Prostate gland (tissue), 2 donors: ENCODE measurements at regions not wholly inside any gene's neighbourhood (a gene's known extent, or its start where the extent isn't known, plus 50 kb on each side); places are given as distances from the start of the nearest gene placed in this dataset.

Experiments used
- POLR2AphosphoS5 ChIP-seq: sonication (generic); formaldehyde crosslinking; IDR thresholded peaks from one replicate; pipeline ENCODE4 v1.6.1; 2017; ENCODE audit warnings: antibody characterized with exemption
- TF ChIP-seq, protein P1 (sequence below), 4 experiments: fragments of 200-600 bp in 2 of 4; fragments of 450-650 bp in 2 of 4; sonication (generic) in 2 of 4; IDR thresholded peaks; 1 replicate in 3 of 4; 2 replicates in 1 of 4; pipeline ENCODE4 v1.5.1; 2016 to 2019; ENCODE audit warnings: antibody characterized with exemption in 4 of 4, mild to moderate bottlenecking in 2 of 4, moderate library complexity in 2 of 4

DNA sequence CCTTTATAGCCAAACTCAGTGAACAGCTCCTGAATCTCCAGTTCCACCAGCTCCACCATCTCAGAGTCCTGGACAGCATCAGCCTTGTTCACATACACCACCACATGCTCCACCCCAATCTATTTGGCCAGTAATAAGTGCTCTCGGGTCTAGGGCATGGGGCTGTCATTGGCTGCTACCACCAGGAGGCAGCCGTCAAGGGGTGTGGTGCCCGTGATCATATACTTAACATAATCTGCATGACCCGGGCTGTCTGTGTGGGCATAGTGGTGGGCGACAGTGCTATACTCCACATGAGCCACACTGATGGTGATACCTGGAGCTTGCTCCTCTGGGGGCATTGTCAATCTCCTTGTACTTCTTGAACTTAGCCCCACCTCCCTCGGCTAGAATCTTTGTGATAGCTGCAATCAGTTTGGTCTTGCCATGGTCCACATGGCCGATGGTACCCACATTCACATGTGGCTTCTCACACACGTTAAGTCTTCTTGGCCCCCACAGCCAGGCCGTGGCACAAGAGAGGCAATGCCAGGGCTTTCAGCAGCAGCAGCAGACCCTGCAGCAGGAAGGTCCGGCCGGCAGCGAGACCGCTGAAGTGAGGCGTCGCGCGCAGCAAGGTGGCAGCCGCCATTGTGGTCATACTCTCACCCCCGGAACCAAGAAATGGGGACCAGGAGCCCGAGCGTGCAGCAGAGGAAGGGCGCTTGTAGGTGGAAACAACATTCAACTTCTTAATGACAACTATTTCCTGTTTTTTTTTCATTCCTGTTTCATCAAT, 210.3 kb upstream of the WSB1 start:
- TF ChIP-seq, protein P1, sequence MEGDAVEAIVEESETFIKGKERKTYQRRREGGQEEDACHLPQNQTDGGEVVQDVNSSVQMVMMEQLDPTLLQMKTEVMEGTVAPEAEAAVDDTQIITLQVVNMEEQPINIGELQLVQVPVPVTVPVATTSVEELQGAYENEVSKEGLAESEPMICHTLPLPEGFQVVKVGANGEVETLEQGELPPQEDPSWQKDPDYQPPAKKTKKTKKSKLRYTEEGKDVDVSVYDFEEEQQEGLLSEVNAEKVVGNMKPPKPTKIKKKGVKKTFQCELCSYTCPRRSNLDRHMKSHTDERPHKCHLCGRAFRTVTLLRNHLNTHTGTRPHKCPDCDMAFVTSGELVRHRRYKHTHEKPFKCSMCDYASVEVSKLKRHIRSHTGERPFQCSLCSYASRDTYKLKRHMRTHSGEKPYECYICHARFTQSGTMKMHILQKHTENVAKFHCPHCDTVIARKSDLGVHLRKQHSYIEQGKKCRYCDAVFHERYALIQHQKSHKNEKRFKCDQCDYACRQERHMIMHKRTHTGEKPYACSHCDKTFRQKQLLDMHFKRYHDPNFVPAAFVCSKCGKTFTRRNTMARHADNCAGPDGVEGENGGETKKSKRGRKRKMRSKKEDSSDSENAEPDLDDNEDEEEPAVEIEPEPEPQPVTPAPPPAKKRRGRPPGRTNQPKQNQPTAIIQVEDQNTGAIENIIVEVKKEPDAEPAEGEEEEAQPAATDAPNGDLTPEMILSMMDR (IDR thresholded peaks at IDR 0.05): no peak
- no peak for TF ChIP-seq POLR2AphosphoS5
